GM19468 (cell line): ENCODE measurements at regions not wholly inside any gene's neighbourhood (a gene's known extent, or its start where the extent isn't known, plus 50 kb on each side); places are given as distances from the start of the nearest gene placed in this dataset.

Experiments
- ATAC-seq: cut with Tn5 transposase; IDR thresholded peaks from one replicate; pipeline ENCODE4 v1.9.1; 2021; ENCODE audit warnings: mild to moderate bottlenecking, moderate library complexity, moderate number of reproducible peaks; ENCODE audit not compliant: unreplicated experiment; ENCODE audit errors: extremely low read depth

DNA sequence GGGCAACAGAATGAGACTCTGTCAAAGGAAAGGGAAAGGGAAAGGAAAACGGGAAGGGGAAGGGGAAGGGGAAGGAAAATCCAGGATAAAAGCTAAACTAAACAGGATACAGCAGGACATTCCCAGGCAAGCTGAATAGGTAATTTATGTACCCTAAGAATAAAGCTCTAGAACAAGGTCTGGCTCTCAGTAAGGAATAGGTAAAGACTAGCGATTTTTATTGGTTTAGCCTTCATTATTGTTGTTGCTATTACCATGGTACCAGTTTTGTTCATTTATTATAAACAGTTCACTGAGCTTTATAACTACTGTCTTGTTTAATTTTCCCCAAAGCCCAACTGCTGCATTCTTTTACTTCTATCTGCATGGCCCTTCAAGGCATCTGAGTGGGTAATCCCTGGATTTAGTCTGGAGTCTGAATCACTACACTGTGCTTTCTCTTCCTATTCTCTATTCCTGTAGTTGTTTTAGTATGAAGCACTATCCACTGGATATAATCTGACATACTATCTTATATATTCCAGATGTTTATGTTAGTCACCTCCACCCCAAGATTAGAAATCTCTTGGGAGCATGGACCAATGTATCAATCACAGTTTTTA, 127.1 kb upstream of the TANK start:
- ATAC-seq: no peak

- no peak for ATAC-seq
These were observed 123.3 kb upstream of the TANK start for GRCh38 chr2:161036926-161037325.

DNA sequence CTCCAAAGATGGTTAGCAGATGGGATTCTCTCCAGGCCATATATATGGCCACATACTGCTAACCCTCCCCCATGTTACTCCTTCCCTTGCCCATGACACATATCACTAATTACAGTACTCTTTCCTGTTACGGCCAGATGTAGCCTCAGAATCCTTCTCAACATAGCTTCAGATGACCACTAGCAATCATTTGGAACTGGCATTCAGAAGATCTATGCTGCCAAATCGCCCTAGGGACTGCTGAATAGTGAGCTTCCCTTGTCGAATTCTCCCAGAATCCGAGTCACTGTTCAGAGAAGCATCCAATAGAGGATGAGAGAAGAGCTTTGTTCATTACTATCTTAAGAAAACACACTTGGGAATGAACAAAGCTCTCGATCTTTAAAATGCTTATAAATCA, 121.2 kb upstream of the TANK start:
- ATAC-seq: no peak

DNA sequence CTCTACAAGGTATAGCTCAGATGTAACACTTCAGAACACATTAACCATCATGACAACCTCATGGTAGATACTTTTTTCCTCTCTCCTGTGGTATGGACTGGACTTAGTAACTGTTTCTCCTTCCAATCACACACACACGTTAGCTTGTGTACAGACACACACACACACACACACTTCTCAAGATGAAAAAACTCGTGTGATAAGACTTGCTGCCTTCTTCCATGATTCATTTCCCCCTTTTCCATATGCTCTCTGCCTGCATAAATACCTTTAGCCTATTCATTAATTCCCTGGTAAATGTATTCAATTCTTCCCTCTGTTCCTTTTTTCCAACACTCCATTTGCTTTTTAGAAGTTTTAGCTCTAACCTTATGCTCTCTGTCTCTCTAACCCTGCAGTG, 118.9 kb upstream of the TANK start:
- ATAC-seq: no peak

DNA sequence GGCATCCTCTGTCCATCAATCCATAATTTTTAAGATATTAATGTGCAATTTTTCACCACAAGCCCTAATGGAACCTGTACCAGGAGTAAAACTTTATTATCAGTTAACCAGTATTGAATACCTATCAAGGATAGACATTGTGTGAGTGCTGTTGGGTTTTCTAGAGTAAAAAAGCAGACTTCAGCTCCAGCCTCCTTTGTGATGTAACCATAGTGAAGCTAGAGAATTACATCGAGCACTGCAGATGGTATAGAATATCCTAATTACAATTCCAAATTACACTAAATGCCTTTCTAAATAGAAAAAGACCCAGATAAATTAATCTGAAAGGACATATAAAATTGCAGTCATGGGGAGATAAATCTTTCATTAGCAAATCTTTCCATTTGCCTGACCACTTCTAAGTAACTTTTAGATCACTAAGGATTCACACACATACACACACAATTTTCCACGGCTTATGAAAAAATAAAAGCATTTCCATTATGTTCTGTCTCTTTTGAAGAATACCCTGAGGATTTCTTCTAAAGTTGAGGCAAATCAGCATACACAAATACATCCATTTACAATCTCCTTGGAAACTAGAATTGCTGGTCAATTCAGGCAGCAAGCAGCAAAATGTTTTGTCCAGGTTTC, 117.1 kb upstream of the TANK start:
- ATAC-seq: no peak

DNA sequence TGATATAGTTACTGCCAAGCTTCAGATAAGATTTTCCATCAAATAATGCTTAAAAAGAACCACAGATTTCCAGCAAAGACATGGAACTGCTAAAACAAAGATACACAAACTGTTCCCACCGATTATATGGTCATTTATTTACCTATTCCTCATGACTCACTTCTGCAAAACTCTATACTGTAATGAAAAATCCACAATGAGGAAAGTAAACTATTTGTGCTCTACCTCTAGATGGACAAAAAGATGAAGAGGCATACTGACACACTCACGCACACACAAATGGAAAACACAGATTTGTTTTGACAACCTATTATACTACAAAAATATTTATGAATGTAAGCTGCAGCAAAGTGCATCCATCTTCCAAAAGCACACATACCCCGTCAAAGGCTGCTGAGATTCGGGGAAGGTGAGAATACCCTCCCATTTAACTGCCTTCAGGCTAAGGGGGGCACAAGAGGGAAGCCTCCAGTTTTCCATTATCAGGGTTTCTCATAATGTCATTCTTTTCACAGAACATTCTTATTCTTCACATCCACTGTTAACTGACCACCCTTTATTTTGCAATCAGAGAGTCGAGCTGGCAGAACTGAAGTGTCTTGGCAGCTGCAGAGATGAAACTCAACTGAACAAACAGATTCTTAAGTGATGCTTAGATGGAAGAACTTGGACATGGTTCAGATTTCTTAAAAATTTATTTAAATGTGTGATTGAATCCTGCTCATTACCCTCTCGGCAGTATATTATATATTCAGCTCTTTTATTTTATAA, 115.9 kb upstream of the TANK start:
- ATAC-seq: no peak

DNA sequence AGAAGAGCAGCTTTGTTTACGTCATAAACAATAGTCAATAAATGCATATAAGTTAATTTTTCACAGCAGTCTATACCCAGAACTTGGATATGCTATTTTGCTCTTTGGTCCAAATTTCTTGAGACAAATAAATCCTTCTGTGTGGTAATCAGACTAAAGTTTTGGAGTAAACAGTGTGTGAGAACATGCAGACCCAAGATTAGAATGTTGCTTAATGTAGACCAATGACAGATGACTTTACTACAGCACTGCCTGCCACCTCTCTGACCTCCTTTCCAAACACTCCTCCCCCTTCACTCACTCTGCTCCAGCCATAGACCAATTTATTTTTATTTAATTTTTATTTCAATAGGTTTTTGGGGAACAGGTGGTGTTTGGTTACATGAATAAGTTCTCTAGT, 115.3 kb upstream of the TANK start:
- no peak for ATAC-seq

- ATAC-seq: no peak
These were observed 114.5 kb upstream of the TANK start for GRCh38 chr2:161045726-161046125.

- ATAC-seq: no peak
These were observed 113.4 kb upstream of the TANK start for GRCh38 chr2:161046876-161047275.

DNA sequence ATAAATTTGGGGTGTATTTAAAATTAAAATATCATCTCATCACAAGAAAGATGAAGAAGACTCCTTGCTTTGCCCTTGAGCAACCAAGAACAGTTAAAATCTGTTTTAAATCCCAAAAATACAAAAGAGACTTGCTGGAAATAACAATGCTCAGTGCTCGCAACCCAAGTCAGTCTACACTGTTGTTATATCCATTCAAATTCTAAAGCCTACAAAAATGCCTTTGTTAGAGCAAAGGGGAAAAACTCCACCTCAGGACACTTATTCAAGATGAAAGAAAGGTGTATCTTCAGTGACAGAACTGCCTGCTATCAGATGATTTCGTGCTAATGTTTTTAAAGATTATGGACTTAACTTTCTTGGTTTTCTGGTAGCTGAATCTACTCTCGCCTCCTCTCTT, 111.9 kb upstream of the TANK start:
- ATAC-seq: no peak

DNA sequence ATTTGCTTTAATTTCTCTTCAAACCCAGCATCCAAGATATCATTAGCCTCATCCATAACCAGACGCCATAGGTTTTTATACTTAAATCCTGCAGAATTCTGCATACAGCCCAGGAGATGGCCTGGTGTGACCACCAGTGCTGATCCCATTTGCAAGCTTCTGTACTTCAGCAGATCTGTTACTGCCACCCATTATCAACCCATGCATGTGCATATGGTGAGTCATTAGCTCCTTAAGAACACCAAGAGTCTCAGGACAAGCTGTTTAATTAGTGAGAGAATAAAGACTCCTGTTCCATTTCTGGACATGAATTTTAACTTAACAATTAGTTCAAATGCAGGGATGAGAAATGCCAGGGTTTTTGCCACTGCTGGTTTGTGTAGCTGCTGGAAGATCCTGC, 110.7 kb upstream of the TANK start:
- ATAC-seq: no peak

DNA sequence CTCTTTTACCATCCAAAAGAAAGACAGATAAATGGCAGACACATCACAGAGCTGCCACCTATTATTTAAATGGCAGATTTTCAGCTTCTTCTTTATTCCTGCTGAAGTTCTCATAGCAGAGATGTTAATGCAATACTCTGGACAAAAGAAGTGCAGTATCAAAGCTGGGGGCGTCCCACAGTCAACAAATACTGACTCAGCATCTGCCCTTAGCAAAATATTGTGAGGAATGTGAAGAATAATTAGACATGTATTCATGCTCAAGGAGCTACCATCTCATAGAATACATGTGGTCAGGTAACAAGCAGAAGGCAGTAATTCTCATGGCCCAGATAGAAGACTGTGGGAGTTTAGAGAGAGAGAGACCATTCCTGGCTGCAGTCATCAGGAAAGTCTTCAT, 108.0 kb upstream of the TANK start:
- ATAC-seq: no peak

- no peak for ATAC-seq
These were observed 104.9 kb upstream of the TANK start for GRCh38 chr2:161055289-161055688.

- no peak for ATAC-seq
These were observed 100.8 kb upstream of the TANK start for GRCh38 chr2:161059388-161059787.

GRCh38 chr2:161061786-161062185, 98.4 kb upstream of the TANK start:
- ATAC-seq: no peak

DNA sequence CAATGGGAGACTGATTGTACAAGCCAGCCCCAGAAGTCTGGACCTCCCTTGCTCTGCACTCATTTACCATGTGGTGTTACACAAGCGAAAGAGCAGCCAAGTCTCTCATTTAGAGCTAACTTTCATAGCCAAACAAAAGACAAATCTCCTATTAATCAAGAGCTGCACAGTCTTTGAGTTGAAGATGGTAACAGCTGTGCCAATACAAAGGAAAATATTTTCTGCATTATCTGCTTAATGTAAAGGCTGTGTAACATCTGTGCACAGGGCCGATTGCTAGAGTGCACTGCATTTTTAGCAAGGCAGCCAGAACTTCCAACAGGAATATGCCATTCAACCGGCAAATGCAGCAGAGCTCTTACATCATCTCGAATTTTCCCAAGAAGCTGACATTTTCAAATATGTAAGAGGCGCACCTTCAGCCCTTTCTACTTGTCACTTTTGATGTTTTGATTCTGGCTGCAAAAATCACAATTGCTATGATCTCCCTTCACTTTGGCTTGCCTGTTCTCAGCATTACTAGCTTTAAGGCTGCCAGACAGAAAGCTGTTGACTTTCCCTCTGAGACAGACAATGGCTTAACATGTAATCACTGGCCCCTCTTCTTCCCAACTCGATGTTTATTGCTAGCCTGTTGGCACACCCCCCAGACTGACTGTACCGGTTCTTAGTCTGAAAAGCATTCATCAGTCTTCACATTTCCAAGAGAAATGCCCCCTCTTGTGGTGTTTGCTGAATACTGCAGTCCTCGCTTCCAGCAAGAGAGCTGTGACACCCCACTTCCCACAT, 96.9 kb upstream of the TANK start:
- ATAC-seq: no peak

DNA sequence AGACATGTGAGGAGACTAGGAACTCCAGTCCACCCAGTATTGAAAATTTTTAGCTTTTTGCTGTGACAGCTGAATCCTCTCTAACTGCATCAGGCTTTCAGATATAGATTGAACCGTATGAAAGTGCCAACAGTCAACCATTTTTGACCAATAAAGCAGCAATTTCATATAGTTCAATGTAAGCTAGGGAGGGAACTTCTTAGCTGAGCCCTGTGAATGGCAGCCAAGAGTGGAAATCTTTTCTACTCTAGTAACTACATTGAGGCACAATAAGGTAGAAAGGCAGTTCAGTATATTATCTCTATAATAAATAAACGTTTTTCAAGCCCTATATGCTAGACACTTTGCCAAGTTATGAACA, 96.3 kb upstream of the TANK start:
- no peak for ATAC-seq

DNA sequence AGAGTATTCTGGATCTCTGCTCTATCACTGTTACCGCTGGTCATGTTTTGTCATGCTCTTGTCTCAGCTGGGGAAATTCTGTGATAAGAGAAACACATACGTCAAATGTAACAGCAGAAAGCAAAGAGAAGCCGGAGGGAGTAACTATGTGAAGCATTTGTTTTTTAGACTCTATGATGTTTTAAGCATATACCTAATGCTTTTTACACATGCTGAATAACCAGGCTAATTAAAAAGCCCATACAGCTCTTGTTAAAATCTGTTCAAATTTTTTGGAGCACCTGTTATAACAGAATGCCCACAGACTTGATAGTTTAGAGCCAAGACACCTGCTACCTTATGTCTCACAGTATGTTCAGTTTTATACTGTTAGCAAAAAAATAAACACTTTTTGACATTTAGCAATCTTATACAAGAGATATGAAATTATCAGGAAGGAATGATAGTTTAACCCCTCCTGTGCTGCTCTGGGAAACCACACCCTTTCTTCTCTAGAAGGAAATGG, 92.3 kb upstream of the TANK start:
- no peak for ATAC-seq

DNA sequence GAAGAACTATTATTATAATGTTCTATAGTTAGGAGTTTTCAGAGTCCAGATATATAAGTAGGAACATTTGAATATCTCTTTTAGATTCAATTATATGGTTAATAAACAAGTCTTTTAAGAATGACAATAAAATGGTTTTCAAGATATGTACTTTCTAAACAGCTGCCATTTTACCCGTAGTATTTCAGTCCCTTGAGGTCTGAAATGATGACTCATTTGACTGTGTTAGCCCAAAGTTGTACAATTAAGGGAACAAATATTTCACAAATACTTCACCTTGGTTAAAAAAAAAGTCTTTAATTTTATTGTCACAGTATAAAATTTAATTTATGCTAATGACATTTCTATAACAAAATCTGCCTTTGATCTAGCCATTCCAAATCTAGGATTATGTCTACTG, 91.6 kb upstream of the TANK start:
- ATAC-seq: no peak

DNA sequence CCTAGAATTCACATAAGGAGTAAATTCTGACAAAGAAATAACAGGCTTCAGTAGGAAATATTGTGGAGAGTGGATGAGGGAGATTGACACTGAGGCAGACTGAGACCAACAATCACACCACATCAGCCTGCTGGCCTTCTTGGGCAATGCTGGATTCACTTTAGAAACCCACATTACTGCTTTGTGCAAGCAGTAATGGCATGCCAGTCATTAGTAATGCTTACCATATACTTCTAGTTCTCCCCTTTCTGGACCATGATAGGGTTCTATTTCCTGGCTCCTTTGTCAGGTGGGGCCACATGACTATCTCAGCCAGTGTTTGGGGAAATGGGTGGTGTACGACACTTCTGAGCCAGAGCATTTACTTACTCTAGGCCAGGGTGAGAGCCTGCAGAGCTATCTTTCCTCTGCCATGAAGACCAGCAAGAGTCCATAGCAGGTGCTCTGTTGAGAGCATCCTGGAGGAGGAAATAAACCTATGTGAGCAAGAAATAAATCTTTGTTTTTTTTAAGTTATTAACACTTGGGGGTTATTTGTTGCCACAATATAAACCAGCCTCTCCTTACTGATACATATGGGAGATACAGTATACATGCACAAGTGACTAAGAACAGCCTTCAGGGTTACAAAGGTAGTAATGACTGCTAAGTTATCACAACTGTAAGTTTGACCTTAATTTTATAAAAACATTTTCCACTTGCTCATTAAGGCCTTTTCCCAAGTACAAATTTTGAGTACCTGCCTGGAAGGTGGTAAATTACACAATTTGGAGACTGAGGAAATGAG, 89.3 kb upstream of the TANK start:
- no peak for ATAC-seq
